NCI-H69 (cell line): ENCODE measurements at regions not wholly inside any gene's neighbourhood (a gene's known extent, or its start where the extent isn't known, plus 50 kb on each side); places are given as distances from the start of the nearest gene placed in this dataset.
"Not testable (repeated sequence)": the region's sequence is repeated elsewhere in the genome, so short reads cannot be mapped to it uniquely, and the experiment has no call there.

ENCODE experiments used
- DNase-seq: peaks from one replicate; lab custom pipeline; 2025; lab: John Stamatoyannopoulos, UW

DNA sequence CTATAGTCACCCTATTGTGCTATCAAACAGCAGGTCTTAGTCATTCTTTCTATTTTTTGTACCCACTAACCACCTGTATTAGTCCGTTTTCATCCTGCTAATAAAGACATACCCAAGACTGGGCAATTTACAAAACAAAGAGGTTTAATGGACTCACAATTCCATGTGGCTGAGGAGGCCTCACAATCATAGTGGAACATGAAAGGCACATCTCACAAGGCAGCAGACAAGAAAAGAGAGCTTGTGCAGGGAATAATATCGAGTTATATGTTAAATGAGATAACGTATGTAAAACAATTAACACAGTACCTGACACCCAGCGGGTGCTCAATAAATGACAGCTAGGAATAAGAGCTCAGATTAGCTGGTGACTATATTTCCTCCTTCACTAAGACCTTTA, 88.1 kb upstream of the WDR44 start:
- DNase-seq, result no peak

DNA sequence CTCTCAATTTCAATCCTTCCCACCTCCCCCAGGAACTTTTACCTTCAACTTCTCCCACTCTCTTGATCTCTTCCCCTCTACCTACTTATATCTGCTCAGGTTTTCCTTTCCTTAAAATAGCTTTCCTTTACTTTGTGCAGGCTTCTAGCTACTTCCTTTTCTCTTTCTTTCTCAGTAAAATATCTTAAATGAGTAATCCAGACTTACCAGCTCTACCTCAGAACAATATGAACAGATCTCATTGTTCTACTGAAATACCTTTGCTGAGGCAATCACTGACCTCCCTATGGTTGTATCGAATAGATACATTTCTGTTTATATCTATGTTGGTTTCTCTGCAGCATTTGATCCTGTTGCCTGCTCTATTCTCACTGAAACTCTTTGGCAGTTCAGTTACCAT, 86.7 kb upstream of the WDR44 start:
- no peak for DNase-seq

DNA sequence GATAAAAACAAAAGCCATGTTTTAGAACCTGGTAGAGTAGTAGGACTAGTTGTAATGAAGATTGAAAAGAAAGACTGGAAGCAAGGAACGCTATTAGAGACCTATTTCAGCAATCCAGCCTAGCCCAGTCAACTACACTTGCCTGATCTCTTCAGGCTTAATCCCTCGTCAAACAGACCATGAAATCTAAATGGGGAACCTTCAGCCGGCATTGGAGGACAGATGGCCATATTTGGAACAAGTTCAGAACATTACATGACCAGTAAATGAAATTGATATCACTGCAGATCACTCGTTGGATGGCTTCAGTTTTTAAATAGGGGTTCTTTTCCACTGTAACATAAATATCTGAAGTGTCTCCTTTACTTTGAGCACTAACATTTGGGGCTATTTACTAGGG, 84.8 kb upstream of the WDR44 start:
- peak; percentile 25 for DNase-seq

DNA sequence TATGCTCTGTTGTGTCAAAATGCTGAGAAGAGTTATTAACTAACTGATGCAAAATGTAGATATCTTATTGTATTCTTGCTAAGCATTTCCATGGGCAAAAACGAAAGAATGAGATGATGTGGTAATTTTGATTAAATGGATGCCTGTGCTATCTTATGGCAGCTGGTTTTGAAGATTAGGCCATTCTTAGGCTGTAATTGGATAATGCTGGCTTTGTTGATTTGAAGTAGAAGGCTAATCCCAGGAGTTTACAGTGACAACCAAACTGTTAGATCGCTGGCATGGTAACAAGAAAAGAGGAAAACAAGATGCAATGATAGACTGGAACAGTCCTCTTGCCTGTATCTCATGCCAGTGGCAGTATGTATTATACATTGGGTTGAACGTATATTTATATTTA, 74.1 kb upstream of the WDR44 start:
- DNase-seq, result peak; percentile 3

DNA sequence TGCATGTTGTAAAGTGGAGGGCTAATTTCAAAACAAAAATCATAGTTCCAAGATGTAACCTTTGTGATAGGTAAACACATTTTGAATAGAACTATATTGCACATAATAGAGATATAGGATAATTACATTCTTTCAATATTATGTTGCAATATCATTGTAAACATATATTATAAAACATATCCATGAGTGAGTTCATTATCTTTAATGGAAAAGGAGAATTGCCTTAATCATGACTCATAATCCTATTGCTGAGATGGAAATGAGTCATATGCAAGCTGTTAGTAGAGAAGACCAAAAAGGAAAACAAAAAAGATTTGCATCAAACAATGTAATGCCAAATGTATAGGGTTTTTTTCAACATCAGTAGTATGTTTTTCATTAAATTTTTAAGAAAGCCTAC, 73.7 kb upstream of the WDR44 start:
- DNase-seq, result peak; percentile 2

DNA sequence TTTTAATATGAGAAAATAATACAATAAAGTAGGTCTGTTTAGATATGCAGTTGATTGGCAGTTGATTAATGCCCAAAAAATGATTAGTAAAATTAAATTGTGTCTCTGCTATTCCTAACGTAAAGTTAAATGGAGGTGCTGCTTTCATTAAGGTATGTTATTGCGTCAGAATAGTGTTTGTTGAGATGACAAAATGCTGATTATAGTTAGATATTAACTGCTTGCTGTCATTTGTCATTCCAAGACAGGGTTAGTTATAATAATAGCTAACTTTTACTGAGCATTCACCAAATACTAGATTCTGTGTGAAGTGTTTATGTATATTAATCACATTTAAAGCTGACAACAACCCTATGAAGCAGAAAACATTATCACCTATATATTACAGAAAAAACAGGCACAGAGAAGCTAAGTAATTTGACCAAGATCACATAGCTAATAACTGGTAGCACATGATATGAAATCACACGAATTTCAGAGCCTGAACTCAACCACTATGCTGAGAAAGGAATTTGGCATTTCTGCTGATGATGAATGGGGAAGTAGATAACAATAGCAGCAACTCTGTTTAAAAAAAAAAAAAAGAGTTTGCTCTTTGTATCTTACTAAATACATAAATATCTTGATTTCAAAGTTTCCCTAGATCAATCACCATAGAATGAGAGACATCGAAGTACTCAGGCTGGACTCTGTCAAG, 59.7 kb upstream of the WDR44 start:
- no peak for DNase-seq

DNA sequence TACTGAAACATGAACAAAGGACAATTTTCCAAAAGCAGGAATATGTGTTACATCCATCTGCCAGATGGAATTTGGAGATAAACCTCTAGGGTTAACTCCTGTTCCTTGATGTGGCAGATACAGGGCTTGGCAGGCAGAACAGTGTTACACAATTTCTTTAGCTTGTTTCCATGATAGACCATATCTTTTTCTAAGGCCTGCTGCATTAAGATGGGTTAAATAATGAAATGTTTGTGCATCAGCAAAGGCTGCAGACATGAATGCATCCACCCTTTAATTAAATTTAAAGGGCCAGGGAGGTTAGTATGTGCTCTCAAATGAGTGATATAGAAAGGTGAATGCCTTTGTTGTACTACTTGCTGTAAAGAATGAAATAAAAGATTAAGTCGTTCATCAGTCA, 50.1 kb upstream of the WDR44 start:
- DNase-seq, result not testable (repeated sequence)
